NCI-H2171 treated with DMSO at 0.1 percent for 48 hours (cell line): ENCODE measurements at regions not wholly inside any gene's neighbourhood (a gene's known extent, or its start where the extent isn't known, plus 50 kb on each side); places are given as distances from the start of the nearest gene placed in this dataset.

Source experiments
- DNase-seq: peaks from one replicate; lab custom pipeline; 2025; lab: John Stamatoyannopoulos, UW

GRCh38 chr5:2206293-2207108, 323.8 kb upstream of the IRX4 start:
- no peak for DNase-seq

- no peak for DNase-seq
Observed at GRCh38 chr5:2205596-2206226, 323.0 kb upstream of the IRX4 start.

- no peak for DNase-seq
Observed at GRCh38 chr5:2205185-2205585, 322.5 kb upstream of the IRX4 start.

- no peak for DNase-seq
Observed at GRCh38 chr5:2204366-2205184, 321.9 kb upstream of the IRX4 start.

- no peak for DNase-seq
Observed at GRCh38 chr5:2203774-2204173, 321.0 kb upstream of the IRX4 start.

GRCh38 chr5:2201832-2202231, 319.1 kb upstream of the IRX4 start:
- no peak for DNase-seq

GRCh38 chr5:2201421-2201820, 318.7 kb upstream of the IRX4 start:
- DNase-seq: no peak

GRCh38 chr5:2201011-2201410, 318.3 kb upstream of the IRX4 start:
- no peak for DNase-seq

GRCh38 chr5:2200261-2200950, 317.7 kb upstream of the IRX4 start:
- DNase-seq: no peak

GRCh38 chr5:2199697-2200096, 317.0 kb upstream of the IRX4 start:
- DNase-seq: no peak

GRCh38 chr5:2196989-2197619, 314.4 kb upstream of the IRX4 start:
- no peak for DNase-seq

- no peak for DNase-seq
Observed at GRCh38 chr5:2196416-2196815, 313.7 kb upstream of the IRX4 start.

- no peak for DNase-seq
Observed at GRCh38 chr5:2194949-2195348, 312.2 kb upstream of the IRX4 start.

GRCh38 chr5:2194236-2194555, 311.5 kb upstream of the IRX4 start:
- DNase-seq: no peak

- DNase-seq: no peak
Observed at GRCh38 chr5:2193542-2194235, 311.0 kb upstream of the IRX4 start.

- DNase-seq: no peak
Observed at GRCh38 chr5:2193142-2193541, 310.4 kb upstream of the IRX4 start.

- DNase-seq: no peak
Observed at GRCh38 chr5:2192496-2192895, 309.8 kb upstream of the IRX4 start.

GRCh38 chr5:2191972-2192371, 309.2 kb upstream of the IRX4 start:
- no peak for DNase-seq

- DNase-seq: no peak
Observed at GRCh38 chr5:2190549-2190948, 307.8 kb upstream of the IRX4 start.

- no peak for DNase-seq
Observed at GRCh38 chr5:2188661-2189060, 305.9 kb upstream of the IRX4 start.

GRCh38 chr5:2188137-2188536, 305.4 kb upstream of the IRX4 start:
- no peak for DNase-seq
